OCI-LY3 (cell line): ENCODE measurements at regions not wholly inside any gene's neighbourhood (a gene's known extent, or its start where the extent isn't known, plus 50 kb on each side); places are given as distances from the start of the nearest gene placed in this dataset.

Source experiments
- H2AFZ ChIP-seq: fragments of 200-600, 300-600 bp; shearing (Covaris generic); 2 replicates; pipeline ENCODE4 v1.6.0; 2014; ENCODE audit warnings: antibody characterized with exemption, low read depth, low read length
- H3K27ac ChIP-seq: fragments of 200-600, 300-600 bp; sonication (generic); 2 replicates; pipeline ENCODE4 v1.5.1; 2014; ENCODE audit warnings: mild to moderate bottlenecking, low read length, moderate library complexity, mixed read lengths
- H3K27me3 ChIP-seq: fragments of 200-600, 300-600 bp; sonication (generic); 2 replicates; pipeline ENCODE4 v1.6.1; 2014; ENCODE audit warnings: low read depth, low read length, mixed read lengths
- H3K36me3 ChIP-seq: fragments of 200-600, 300-600 bp; sonication (generic); replicated peaks from 2 replicates; pipeline ENCODE3; 2014; ENCODE audit warnings: low read depth, low read length, mixed read lengths
- H3K4me1 ChIP-seq: fragments of 300-600, 200-600 bp; sonication (generic); 2 replicates; pipeline ENCODE4 v1.6.1; 2014; ENCODE audit warnings: low read length, mixed read lengths
- H3K4me2 ChIP-seq: fragments of 200-600, 300-600 bp; sonication (generic); 2 replicates; pipeline ENCODE4 v1.6.1; 2014; ENCODE audit warnings: low read length, mixed read lengths
- H3K4me3 ChIP-seq: fragments of 300-600, 200-600 bp; sonication (generic); 2 replicates; pipeline ENCODE4 v1.5.1; 2014; ENCODE audit warnings: antibody characterized with exemption, mild to moderate bottlenecking, low read length, moderate library complexity
- H3K79me2 ChIP-seq: fragments of 300-600, 200-600 bp; shearing (Covaris generic); 2 replicates; pipeline ENCODE4 v1.6.1; 2014; ENCODE audit warnings: mild to moderate bottlenecking, low read length, mixed read lengths
- H3K9ac ChIP-seq: fragments of 300-600, 200-600 bp; shearing (Covaris generic); 2 replicates; pipeline ENCODE4 v1.6.0; 2014; ENCODE audit warnings: mild to moderate bottlenecking, low read length, moderate library complexity
- H3K9me3 ChIP-seq: fragments of 200-600, 300-600 bp; shearing (Covaris generic); 2 replicates; pipeline ENCODE4 v1.6.1; 2014; ENCODE audit warnings: low read length, mixed read lengths; ENCODE audit not compliant: insufficient read depth
- H4K20me1 ChIP-seq: fragments of 200-600, 300-600 bp; sonication (generic); 2 replicates; pipeline ENCODE4 v1.6.1; 2016; ENCODE audit warnings: low read length, mixed read lengths; ENCODE audit not compliant: insufficient read depth
- CTCF ChIP-seq: fragments of 200-600, 300-600 bp; sonication (generic); IDR thresholded peaks from 2 replicates; pipeline ENCODE4 v1.5.1; 2014; ENCODE audit warnings: antibody characterized with exemption, low read length, low read depth
- EZH2phosphoT487 ChIP-seq: fragments of 200-600 bp; shearing (Covaris generic); IDR thresholded peaks from 2 replicates; pipeline ENCODE4 v1.6.1; 2018; ENCODE audit warnings: antibody characterized with exemption, mixed run types, low read depth

- Histone ChIP-seq H4K20me1 (no peaks in the 10 kb centered on the region), H3K27me3 (no peaks in the 10 kb centered on the region), H3K4me1 (no peaks in the 10 kb centered on the region), H2AFZ (no peak overlapping the region), H3K9me3 (no peaks in the 10 kb centered on the region), H3K27ac (no peak overlapping the region), H3K36me3 (no peaks in the 10 kb centered on the region), H3K4me3 (no peak overlapping the region), H3K9ac (no peak overlapping the region), H3K4me2 (no peak overlapping the region), H3K79me2 (no peaks in the 10 kb centered on the region)
- TF ChIP-seq EZH2phosphoT487 = no peak
- TF ChIP-seq CTCF = no peak
These were observed 318.2 kb upstream of the POU3F2 start for GRCh38 chr6:98516206-98516605.

- Histone ChIP-seq H3K4me1 (no peaks in the 10 kb centered on the region), H3K27me3 (no peaks in the 10 kb centered on the region), H3K4me3 (no peak overlapping the region), H3K36me3 (no peaks in the 10 kb centered on the region), H3K79me2 (no peaks in the 10 kb centered on the region), H3K27ac (no peak overlapping the region), H3K4me2 (no peak overlapping the region), H4K20me1 (no peaks in the 10 kb centered on the region), H3K9ac (no peak overlapping the region), H2AFZ (no peak overlapping the region), H3K9me3 (no peaks in the 10 kb centered on the region)
- TF ChIP-seq CTCF = no peak
- TF ChIP-seq EZH2phosphoT487 = no peak
These were observed 317.5 kb upstream of the POU3F2 start for GRCh38 chr6:98516866-98517265.

- TF ChIP-seq CTCF (no peak), EZH2phosphoT487 (no peak)
- Histone ChIP-seq H3K4me1 (no peaks in the 10 kb centered on the region), H3K36me3 (no peaks in the 10 kb centered on the region), H3K79me2 (no peaks in the 10 kb centered on the region), H4K20me1 (no peaks in the 10 kb centered on the region), H3K9ac (no peak overlapping the region), H3K4me3 (no peak overlapping the region), H3K27me3 (no peaks in the 10 kb centered on the region), H2AFZ (no peak overlapping the region), H3K4me2 (no peak overlapping the region), H3K27ac (no peak overlapping the region), H3K9me3 (no peaks in the 10 kb centered on the region)
These were observed 308.5 kb upstream of the POU3F2 start for GRCh38 chr6:98525860-98526259.

GRCh38 chr6:98526465-98526864, 307.9 kb upstream of the POU3F2 start:
- TF ChIP-seq CTCF (no peak), EZH2phosphoT487 (no peak)
- no peak overlapping the region for H3K4me2 ChIP-seq
- no peak overlapping the region for H3K9ac ChIP-seq
- no peaks in the 10 kb centered on the region for H4K20me1 ChIP-seq
- no peaks in the 10 kb centered on the region for H3K4me1 ChIP-seq
- H3K27me3 ChIP-seq = no peaks in the 10 kb centered on the region
- no peaks in the 10 kb centered on the region for H3K79me2 ChIP-seq
- H3K4me3 ChIP-seq = no peak overlapping the region
- H2AFZ ChIP-seq = no peak overlapping the region
- no peaks in the 10 kb centered on the region for H3K36me3 ChIP-seq
- no peak overlapping the region for H3K27ac ChIP-seq
- H3K9me3 ChIP-seq = no peaks in the 10 kb centered on the region
